ENCODE measurements at regions not wholly inside any gene's neighbourhood (a gene's known extent, or its start where the extent isn't known, plus 50 kb on each side); places are given as distances from the start of the nearest gene placed in this dataset.

DNA sequence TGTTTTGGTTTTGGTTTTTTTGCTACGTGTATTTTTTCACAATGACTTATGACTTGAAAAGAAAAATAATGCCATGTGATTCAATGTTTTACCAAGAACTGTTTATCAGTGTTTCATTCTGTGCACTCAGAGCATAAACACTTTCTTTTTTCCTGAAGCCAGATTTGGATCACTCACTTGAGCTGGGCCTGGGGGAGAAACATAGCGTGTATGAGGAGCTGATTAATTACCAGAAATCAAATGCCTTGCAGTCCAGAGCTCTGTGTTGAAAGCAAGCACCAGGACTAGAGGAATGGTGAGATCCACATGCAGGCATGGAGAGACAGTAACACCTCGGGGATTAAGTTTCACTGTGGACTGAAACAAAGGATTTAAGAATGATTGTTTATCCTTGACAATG is 642.1 kb upstream of the ADGRL2 start (continued):
- TF ChIP-seq, protein P1, sequence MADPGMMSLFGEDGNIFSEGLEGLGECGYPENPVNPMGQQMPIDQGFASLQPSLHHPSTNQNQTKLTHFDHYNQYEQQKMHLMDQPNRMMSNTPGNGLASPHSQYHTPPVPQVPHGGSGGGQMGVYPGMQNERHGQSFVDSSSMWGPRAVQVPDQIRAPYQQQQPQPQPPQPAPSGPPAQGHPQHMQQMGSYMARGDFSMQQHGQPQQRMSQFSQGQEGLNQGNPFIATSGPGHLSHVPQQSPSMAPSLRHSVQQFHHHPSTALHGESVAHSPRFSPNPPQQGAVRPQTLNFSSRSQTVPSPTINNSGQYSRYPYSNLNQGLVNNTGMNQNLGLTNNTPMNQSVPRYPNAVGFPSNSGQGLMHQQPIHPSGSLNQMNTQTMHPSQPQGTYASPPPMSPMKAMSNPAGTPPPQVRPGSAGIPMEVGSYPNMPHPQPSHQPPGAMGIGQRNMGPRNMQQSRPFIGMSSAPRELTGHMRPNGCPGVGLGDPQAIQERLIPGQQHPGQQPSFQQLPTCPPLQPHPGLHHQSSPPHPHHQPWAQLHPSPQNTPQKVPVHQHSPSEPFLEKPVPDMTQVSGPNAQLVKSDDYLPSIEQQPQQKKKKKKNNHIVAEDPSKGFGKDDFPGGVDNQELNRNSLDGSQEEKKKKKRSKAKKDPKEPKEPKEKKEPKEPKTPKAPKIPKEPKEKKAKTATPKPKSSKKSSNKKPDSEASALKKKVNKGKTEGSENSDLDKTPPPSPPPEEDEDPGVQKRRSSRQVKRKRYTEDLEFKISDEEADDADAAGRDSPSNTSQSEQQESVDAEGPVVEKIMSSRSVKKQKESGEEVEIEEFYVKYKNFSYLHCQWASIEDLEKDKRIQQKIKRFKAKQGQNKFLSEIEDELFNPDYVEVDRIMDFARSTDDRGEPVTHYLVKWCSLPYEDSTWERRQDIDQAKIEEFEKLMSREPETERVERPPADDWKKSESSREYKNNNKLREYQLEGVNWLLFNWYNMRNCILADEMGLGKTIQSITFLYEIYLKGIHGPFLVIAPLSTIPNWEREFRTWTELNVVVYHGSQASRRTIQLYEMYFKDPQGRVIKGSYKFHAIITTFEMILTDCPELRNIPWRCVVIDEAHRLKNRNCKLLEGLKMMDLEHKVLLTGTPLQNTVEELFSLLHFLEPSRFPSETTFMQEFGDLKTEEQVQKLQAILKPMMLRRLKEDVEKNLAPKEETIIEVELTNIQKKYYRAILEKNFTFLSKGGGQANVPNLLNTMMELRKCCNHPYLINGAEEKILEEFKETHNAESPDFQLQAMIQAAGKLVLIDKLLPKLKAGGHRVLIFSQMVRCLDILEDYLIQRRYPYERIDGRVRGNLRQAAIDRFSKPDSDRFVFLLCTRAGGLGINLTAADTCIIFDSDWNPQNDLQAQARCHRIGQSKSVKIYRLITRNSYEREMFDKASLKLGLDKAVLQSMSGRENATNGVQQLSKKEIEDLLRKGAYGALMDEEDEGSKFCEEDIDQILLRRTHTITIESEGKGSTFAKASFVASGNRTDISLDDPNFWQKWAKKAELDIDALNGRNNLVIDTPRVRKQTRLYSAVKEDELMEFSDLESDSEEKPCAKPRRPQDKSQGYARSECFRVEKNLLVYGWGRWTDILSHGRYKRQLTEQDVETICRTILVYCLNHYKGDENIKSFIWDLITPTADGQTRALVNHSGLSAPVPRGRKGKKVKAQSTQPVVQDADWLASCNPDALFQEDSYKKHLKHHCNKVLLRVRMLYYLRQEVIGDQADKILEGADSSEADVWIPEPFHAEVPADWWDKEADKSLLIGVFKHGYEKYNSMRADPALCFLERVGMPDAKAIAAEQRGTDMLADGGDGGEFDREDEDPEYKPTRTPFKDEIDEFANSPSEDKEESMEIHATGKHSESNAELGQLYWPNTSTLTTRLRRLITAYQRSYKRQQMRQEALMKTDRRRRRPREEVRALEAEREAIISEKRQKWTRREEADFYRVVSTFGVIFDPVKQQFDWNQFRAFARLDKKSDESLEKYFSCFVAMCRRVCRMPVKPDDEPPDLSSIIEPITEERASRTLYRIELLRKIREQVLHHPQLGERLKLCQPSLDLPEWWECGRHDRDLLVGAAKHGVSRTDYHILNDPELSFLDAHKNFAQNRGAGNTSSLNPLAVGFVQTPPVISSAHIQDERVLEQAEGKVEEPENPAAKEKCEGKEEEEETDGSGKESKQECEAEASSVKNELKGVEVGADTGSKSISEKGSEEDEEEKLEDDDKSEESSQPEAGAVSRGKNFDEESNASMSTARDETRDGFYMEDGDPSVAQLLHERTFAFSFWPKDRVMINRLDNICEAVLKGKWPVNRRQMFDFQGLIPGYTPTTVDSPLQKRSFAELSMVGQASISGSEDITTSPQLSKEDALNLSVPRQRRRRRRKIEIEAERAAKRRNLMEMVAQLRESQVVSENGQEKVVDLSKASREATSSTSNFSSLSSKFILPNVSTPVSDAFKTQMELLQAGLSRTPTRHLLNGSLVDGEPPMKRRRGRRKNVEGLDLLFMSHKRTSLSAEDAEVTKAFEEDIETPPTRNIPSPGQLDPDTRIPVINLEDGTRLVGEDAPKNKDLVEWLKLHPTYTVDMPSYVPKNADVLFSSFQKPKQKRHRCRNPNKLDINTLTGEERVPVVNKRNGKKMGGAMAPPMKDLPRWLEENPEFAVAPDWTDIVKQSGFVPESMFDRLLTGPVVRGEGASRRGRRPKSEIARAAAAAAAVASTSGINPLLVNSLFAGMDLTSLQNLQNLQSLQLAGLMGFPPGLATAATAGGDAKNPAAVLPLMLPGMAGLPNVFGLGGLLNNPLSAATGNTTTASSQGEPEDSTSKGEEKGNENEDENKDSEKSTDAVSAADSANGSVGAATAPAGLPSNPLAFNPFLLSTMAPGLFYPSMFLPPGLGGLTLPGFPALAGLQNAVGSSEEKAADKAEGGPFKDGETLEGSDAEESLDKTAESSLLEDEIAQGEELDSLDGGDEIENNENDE (IDR thresholded peaks at IDR 0.05; ENCODE audit: insufficient replicate concordance, low read length) = no peak
- no peak for TF ChIP-seq SUZ12 (IDR thresholded peaks at IDR 0.05; ENCODE audit: low read length)
- no peak for TF ChIP-seq KDM4A (IDR thresholded peaks at IDR 0.05; ENCODE audit: low read depth, low read length, severe bottlenecking)
- no peak for TF ChIP-seq CBX8 (IDR thresholded peaks at IDR 0.05; ENCODE audit: borderline replicate concordance, low read depth, low read length)
- TF ChIP-seq GTF2F1 (IDR thresholded peaks at IDR 0.05; ENCODE audit: borderline replicate concordance, low read depth, low read length) = no peak
- no peak for TF ChIP-seq PHF8 (conservative IDR thresholded peaks at IDR 0.05; ENCODE audit: low read depth, low read length)
- no peak for TF ChIP-seq SIX5 (IDR thresholded peaks at IDR 0.05; ENCODE audit: low read depth, low read length)
- TF ChIP-seq RBBP5 (IDR thresholded peaks at IDR 0.05; ENCODE audit: borderline replicate concordance, low read depth, low read length) = no peak
- TF ChIP-seq SP4 (IDR thresholded peaks at IDR 0.05; ENCODE audit: low read length) = no peak
- no peak for TF ChIP-seq POLR2AphosphoS5 (IDR thresholded peaks at IDR 0.05; ENCODE audit: low read depth, low read length)
- no peak for TF ChIP-seq FOSL1 (IDR thresholded peaks at IDR 0.05; ENCODE audit: insufficient read depth, low read depth, low read length)
- TF ChIP-seq EGR1 (IDR thresholded peaks at IDR 0.05; ENCODE audit: borderline replicate concordance, low read depth, low read length) = no peak
- no peak for TF ChIP-seq GABPA (IDR thresholded peaks at IDR 0.05; ENCODE audit: borderline replicate concordance, insufficient read depth, low read length)

All from H1 (cell line).